ENCODE measurements at regions not wholly inside any gene's neighbourhood (a gene's known extent, or its start where the extent isn't known, plus 50 kb on each side); places are given as distances from the start of the nearest gene placed in this dataset.
"Not testable (repeated sequence)": the region's sequence is repeated elsewhere in the genome, so short reads cannot be mapped to it uniquely, and the experiment has no call there.

DNA sequence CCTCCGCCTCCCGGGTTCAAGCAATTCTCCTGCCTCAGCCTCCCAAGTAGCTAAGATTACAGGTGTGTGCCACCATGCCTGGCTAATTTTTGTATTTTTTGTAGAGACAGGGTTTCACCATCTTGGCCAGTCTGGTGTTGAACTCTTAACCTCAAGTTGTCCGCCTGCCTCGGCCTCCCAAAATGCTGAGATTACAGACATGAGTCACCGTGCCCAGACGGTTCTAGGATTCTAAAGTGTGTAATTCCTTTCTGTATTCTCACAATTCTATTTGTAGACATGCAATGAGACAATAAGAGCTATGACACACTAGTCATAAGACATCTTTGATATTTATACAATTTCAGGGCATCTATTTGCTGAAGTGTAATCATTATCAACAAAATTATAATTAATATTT, 585.0 kb upstream of the FLRT2 start:
- TF ChIP-seq POLR2A (IDR thresholded peaks at IDR 0.05; ENCODE audit: extremely low read depth, insufficient read length); MYC (IDR thresholded peaks at IDR 0.05; ENCODE audit: low read depth, low read length): not testable (repeated sequence)
- TF ChIP-seq, protein P1, sequence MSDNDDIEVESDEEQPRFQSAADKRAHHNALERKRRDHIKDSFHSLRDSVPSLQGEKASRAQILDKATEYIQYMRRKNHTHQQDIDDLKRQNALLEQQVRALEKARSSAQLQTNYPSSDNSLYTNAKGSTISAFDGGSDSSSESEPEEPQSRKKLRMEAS (IDR thresholded peaks at IDR 0.05; ENCODE audit: low read depth, low read length) = not testable (repeated sequence)
- TF ChIP-seq, protein P2, sequence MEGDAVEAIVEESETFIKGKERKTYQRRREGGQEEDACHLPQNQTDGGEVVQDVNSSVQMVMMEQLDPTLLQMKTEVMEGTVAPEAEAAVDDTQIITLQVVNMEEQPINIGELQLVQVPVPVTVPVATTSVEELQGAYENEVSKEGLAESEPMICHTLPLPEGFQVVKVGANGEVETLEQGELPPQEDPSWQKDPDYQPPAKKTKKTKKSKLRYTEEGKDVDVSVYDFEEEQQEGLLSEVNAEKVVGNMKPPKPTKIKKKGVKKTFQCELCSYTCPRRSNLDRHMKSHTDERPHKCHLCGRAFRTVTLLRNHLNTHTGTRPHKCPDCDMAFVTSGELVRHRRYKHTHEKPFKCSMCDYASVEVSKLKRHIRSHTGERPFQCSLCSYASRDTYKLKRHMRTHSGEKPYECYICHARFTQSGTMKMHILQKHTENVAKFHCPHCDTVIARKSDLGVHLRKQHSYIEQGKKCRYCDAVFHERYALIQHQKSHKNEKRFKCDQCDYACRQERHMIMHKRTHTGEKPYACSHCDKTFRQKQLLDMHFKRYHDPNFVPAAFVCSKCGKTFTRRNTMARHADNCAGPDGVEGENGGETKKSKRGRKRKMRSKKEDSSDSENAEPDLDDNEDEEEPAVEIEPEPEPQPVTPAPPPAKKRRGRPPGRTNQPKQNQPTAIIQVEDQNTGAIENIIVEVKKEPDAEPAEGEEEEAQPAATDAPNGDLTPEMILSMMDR (IDR thresholded peaks at IDR 0.05; ENCODE audit: low read depth, low read length) = not testable (repeated sequence)

Data from NB4 (cell line).